Ishikawa (cell line): ENCODE measurements at regions not wholly inside any gene's neighbourhood (a gene's known extent, or its start where the extent isn't known, plus 50 kb on each side); places are given as distances from the start of the nearest gene placed in this dataset.

Experiments
- EGR1 ChIP-seq: IDR thresholded peaks from 2 replicates; pipeline ENCODE4 v1.6.1; 2012
- MAX ChIP-seq: IDR thresholded peaks from 2 replicates; pipeline ENCODE4 v1.6.1; 2012
- RAD21 ChIP-seq: IDR thresholded peaks from 2 replicates; pipeline ENCODE4 v1.6.1; 2012; ENCODE audit warnings: low read depth
- REST ChIP-seq: IDR thresholded peaks from 2 replicates; pipeline ENCODE4 v1.6.1; 2012; ENCODE audit warnings: low read depth, mild to moderate bottlenecking
- YY1 ChIP-seq: IDR thresholded peaks from 2 replicates; pipeline ENCODE4 v1.6.1; 2012; ENCODE audit warnings: low read depth

GRCh38 chr12:94095618-94096017, 52.8 kb upstream of the PLXNC1 start:
- TF ChIP-seq YY1 (no peak), REST (no peak), RAD21 (no peak), EGR1 (no peak), MAX (no peak)
